NOMO-1 (cell line): ENCODE measurements at regions not wholly inside any gene's neighbourhood (a gene's known extent, or its start where the extent isn't known, plus 50 kb on each side); places are given as distances from the start of the nearest gene placed in this dataset.

Source experiments
- DNase-seq, 2 experiments: peaks; one replicate each; lab custom pipeline; 2025; ENCODE audit not compliant: unreplicated experiment in 2 of 2; lab: John Stamatoyannopoulos, UW

DNA sequence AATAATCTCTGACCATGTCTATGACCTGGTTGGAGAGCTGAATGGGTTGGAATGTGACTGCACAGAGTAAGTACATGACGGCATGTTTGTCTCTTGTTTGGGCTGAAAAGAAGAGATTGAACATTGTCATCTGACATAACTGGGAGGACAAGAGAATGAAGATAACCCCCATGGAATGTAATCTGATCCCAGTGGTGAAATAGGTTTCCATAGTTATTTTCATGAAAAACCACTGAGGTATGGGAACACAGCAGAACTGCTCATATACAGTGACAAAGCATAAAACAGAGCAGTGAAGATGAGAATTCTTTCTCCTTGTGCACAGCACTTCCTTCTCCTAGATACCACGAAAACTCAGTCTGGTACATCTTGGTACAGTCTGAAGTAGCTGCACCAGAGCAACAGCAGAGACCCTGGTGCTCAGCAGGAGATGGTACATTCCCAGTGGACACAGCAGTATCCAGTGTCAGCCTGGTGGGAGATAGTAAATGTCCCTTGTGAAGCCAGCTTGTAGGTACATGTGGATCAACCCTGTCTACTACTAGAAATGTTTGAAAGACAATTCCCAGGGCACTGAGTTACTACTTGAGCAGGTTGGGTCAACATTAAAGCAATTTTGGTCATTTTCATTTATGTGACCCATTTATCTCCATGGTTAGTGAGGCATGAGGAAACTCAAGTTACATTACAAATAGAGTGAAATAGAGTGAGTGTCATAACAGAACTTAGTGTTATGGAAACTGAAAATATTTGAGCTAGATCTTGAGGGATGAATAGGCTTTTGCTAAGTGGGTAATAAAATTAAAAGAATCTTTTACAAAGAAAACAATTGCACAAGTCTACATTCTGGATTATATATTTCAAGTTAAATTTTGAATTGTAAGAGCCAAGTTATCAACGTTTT, 178.3 kb downstream of the SUCNR1 start:
- DNase-seq, result no peak

DNA sequence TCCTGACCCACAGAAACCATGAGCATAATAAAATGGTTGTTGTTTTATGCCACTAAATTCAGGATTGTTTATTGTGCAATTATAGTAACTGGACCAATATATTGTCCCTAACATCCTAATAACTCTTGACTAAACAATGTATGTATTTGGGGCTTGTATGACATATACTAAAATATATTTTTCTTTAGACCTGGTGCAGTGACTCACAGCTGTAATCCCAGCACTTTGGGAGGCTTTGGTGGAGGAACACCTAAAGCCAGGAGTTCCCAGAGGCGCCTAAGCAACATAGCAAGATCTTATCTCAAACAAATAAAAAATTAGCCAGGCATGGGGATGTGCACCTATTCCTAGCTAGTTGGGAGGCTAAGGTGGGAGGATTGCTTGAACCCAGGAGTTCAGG, 180.4 kb downstream of the SUCNR1 start:
- DNase-seq, result no peak

DNA sequence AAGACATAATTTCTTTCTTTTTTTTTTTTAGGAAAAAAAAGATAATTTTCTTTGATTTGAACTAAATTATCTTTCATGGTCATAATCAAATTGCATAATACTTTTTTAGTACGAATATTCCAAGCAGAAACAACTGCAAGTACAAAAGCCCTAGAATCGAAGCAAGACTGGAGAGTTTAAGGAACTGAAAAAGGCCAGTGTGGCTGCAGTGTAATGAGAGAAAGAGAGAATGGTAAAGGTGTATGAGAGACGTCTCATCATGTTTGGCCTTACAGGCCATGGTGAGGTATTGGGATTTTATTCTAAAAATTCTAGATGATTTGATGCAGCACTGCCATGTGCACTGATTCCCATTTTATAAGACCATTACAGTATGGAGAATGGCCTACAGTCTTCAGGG, 180.9 kb downstream of the SUCNR1 start:
- DNase-seq, result peak in 1 of 2 experiments; percentile 20

DNA sequence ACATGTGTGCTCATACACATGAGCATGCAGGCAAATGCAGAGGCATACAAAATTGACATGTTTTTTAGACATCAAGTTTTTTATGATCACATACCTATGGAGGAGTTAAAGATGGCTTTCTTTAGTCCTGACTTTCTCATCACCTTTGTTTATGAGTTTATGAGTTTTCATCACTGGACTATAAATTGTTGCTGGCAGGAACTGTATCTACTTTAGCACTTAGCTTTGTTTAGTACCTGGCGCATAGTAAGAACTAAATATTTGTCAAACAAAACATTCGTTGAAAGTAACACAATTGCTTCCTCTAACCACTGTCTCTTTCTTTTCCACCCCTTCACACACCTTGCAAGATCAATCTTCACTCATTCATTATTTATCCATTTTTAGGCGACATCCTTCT, 182.6 kb downstream of the SUCNR1 start:
- no peak for DNase-seq

DNA sequence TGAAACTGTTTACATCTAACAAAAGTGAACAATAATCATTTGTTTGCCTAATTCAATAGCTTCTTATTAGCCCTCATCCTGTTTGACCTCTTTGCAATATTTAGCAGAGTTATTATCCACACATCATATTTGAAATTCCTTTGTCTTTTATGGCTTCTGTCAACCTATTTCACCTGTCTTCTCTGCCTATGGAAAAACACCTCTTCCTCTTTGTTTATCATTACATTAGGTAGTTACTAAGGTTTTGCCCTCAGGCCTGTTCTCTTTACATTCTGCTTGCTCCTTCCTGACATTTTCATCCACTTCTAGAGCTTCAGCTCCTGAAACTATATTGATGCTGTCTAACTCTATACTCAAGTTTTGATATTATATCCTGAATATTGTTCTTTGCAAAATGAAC, 183.0 kb downstream of the SUCNR1 start:
- DNase-seq, result no peak

DNA sequence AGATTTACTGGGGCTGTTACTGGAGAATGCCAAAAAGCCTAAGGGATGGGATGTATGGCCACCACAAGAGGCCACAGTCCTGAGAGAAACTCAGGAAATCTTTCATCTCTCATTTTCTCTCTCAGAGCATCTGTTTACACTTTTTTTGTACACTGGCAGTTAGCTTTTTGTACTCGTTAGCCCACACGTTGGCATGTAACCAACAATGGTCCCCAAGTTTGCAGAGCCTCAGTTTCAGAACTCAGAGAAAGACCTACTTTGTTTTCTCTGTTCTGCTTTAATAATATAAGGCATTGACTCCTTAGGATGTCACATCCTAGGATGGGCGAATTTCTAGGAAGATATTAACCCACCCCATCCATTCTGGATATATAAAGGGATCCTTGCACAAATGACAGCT, 183.5 kb downstream of the SUCNR1 start:
- DNase-seq, result no peak

DNA sequence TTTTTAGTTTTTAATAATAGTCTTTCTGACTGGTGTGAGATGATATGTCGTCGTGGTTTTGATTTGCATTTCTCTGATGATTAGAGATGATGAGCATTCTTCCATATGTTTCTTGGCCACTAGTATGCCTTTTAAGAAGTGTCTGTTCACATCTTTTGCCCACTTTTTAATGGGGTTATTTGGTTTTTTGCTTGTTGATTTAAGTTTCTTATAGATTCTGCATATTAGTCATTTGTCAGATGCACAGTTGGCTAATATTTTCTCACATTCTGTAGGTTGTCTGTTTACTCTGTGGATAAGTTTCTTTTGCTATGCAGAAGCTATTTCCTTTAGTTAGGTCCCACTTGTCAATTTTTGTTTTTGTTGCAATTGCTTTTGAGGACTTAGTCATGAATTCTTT, 185.4 kb downstream of the SUCNR1 start:
- no peak for DNase-seq

DNA sequence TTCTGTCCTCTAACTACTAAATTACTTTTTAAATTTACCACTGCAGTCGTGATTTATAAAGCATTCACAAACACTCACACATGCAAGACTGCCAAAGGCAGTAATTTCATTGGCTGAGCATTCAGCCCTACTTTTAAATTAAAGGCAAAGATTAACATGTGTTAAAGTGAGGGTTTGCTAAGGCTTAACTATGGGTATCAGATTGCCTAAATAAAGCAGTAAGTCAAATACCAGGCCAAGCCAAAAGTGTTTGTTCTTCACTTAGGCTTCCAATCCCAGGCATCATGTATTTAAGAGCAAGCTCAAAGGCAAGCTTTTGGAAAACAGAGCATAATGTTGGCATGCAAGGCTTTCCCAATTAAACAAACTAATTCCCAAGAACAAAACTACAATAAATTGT, 187.3 kb downstream of the SUCNR1 start:
- DNase-seq, result no peak

DNA sequence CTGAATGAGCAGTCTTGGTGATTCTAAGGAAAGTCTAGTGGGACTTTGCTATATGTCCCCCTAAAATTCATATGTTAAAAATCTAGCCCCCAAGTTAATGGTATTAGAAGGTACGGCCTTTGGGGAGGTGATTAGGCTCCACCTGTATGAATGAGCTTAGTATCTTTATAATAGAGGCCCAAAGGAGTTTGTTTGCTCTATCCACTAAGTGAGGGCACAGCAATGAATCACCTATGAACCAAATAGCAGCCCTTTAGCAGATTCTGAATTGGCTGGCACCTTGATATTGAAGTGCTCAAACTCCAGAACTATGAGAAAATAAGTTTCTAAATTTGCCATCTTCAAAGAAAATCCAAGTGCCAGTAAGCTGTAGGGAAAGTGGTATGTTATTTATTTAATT, 187.9 kb downstream of the SUCNR1 start:
- DNase-seq, result no peak

DNA sequence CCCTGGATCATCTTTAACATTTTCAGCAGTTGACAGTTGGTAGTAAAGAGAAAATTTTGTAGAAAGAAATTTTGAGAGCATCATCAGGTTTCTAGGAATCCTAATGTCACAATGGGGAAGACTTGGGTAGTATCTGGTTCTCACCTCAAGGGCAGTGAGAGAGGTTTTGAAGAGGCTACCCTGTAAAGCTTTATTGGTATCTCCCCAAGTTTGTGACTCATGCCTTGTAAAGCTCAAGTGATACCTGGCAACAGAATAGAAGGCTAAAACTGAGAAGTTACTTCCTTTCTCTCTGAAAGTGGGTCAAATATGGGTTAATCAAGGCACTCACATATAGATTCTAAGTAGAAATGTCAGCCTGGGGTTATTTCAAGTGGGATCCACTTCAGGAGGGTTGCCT, 196.4 kb downstream of the SUCNR1 start:
- peak in 1 of 2 experiments; percentile 34 for DNase-seq

DNA sequence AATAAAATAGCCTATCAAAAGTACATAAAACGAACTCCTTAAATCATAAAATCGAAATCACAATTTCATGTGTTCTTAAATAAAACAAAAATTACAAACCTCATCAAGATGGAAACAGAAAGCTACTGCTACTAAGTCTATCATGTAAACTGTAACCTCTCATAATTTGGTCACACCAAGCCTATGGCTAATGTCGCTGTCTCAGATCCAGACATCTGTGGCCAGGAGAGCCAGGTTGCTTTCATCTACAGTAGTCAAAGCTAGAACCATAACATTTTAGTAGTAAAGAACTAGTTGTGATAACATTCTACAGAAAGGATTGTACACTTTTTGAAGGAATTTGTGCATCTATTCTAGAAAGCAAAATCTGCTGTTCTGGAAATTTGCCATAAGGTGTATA, 197.4 kb upstream of the MBNL1 start:
- DNase-seq, result no peak

DNA sequence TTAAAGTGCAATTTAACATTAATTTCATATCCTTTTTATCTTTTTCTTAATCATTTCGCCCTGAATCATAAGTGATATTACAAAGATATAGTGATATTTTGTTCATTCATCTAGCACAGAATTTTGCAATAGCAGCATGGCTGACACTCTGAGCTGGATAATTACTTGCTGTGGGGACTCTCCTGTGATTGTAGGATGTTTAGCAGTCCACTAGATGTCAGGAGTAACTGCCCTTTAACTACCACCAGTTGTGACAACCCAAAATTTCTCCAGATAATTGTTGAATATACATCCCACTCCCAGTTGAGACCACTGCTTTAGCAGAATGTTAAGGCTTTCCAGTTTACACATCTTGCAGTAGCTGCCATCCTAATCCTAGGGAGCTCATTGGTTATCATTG, 196.8 kb upstream of the MBNL1 start:
- DNase-seq, result peak; percentile 84 to 98

DNA sequence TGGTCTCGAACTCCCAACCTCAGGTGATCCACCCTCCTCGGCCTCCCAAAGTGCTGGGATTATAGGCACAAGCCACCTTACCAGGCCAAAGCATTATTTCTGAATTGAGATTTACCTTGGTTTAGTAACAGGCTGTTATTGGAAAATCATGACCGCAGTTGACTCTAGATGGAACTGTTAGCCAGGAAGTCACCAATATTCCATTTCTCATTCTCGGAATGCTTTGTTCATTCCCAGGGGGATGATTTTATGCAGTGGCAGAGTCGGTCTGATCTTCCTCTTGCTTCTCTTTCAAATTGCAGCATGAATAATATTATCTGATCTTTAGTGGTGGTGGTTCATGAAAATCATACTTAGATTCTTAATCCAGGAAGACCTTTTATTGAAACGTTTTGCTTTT, 195.5 kb upstream of the MBNL1 start:
- DNase-seq, result peak in 1 of 2 experiments; percentile 30

DNA sequence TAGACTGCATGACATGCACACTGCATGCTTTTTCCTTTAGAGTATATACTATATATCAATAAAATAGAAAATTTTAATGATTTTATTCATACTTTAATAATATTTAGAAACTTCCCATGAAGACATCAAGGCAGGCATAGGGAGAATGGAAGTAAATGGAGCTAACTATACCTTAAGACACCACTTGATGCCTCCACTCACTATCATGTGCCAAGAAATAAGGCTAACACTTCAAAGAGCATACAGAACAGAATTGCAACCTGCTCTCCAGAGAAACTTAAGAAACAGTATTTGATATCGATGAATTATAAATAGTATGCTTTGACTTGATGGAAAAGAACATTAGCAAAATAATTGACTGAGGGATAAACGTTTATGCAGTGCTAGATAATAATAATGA, 192.6 kb upstream of the MBNL1 start:
- peak in 1 of 2 experiments; percentile 81 for DNase-seq

DNA sequence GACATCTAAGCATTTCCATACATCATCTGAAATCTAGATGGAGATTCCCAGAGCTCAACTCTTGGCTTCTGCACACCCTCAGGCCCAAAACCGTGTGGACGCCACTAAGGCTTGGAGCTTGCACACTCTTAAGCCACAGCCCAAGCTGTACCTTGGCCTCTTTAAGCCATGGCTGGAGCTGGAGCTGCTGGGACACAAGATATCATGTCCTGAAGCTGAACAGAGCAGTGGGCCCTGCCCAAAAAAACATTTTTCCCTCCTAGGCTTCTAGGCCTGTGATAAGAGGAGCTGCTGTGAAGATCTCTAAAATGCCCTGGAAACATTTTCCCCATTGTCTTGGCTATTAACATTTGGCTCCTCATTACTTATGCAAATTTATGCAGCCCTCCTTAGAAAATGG, 188.7 kb upstream of the MBNL1 start:
- no peak for DNase-seq

DNA sequence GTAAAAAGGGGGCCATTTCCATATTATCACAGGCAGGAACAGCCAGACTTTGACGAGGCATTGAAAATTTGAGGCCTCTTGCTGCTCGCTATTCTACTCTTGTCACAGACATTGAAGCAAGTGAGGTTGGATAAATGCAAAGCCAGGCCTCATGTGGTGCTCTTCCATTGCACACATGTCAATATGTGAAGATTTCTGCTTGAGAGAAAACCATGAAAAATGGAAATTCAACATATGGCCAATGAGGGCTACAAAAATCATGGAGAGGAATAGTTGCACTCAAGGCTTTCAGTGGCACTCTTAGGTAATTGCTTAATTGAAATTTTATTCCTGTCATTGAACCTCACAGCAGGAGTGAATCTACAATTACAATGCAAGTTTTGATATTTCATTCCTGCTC, 185.6 kb upstream of the MBNL1 start:
- DNase-seq, result no peak

DNA sequence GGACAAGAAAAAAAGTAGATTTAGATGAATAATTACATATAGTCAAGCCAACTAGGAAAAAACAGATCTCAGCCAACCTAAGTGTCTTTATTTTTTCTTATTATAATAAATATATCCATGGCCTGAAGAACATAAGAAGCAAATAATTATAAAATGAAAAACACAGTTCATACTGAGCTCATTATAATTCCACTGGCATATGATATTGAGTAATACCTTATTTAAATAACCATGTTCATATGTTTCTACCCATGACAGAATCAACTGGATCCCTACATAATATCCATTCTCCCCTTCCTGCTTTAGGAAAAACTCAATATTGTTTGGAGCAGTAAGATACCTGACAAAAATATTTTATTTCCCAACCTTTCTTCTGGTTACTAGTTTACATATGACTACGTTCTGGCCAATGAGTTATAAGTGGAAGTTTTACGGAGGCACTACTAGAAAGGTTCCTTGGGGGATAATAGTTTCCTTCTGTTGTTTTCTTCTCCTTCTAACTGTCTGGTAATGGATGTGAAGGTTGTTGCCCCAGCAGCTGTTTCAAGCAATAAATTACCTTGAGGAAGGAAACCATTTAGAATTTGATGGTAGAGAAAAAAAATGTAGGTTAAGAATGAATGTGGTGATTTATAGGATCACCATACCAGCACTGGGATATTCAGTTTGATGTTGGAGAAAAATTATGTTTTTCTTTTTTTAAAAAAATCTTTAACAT, 184.1 kb upstream of the MBNL1 start:
- peak; percentile 62 to 90 for DNase-seq

DNA sequence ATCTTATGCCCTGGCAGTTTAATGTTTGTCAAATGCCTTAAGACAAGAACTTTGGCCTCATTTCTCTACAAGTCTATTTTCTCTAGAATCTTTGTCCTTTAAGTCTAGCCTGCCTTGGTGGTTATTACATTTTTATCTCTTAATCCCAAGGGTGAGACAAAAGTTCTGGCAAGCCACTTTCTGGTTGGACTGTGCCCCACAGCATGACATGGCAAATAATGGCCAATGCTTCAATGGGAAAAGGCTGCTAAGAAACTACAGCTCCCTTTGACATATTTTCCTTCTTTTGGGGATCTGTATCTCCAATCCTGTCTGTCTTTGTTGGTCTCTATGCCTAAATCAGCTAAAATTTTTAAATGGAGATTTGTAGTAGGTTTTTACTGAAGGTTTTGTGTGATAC, 181.6 kb upstream of the MBNL1 start:
- DNase-seq, result peak in 1 of 2 experiments; percentile 43

DNA sequence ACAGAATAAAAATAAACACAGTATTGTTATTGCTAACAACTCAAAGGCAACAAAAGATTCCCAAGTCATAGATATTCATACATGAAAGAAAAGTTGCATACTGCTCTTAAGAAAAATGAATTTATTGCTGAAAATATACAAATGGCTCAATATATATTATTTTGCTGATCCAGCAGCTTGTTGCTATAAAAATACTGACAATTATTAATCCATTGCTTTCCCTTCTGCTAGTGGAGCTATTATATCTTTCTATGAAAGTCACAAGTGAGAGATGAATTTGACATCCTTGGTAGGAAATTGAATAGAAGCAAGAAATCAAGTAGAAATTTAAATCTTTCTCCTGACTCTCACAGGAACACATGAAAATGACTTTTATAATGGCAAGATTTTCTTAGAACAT, 179.2 kb upstream of the MBNL1 start:
- no peak for DNase-seq

DNA sequence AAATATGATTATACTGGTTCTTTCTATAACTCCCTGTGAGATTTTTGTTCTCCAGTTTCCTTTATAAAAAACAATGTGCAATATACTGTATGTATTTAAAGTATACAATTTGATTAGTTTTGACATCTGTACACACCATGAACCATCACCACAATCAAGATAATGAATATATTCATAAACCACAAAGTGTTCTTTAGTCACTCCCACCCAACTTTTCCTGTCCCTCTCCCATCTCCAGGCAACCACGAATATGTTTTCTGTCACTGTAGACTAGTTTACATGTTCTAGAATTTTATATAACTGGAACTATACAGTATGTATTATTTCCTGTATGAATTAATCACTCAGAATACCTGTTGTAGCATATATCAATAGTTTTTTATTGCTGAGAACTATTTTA, 177.0 kb upstream of the MBNL1 start:
- no peak for DNase-seq

DNA sequence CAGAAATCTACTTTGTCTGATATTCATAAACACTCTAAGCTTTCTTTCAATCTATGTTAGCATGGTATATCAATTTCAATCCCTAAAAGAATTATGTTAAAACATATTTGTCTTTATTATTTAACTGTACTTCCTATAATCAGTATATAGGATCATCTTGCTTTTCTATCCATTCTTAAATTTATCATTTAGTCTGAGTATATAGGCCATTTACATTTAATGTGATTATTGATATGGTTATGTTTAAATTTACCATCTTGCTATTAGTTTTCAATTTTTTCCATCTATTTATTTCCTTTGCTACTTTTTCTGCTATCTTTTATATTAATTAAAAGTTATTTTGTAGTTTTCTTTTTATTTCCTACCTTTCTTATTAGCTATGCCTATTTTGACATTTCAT, 174.8 kb upstream of the MBNL1 start:
- no peak for DNase-seq

DNA sequence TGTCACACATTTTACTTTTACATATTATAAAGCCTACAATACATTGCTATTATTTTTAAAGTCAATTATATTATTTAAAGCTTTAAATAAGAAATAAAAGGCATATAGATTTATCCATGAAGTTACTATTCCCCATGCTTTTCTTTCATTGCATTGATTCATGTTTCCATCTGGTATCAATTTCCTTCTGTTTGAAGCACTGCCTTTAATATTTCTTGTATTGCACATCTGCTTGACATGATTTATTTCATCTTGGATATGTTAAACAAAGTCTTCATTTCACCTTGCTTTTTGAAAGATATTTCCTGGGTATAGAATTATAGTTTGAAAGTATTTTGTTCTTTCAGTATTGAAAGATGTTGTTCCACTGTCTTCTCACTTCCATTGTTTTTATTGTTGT, 174.3 kb upstream of the MBNL1 start:
- DNase-seq, result no peak
